ENCODE measurements at regions not wholly inside any gene's neighbourhood (a gene's known extent, or its start where the extent isn't known, plus 50 kb on each side); places are given as distances from the start of the nearest gene placed in this dataset.

- H3K4me3 ChIP-seq (ENCODE audit: extremely low read depth, insufficient read depth, low read length, poor library complexity, severe bottlenecking): no peak overlapping the region
- no peaks in the 10 kb centered on the region for H3K9me3 ChIP-seq (ENCODE audit: control insufficient read depth, low read length)
- H3K27ac ChIP-seq (ENCODE audit: low read depth, low read length, severe bottlenecking): no peak overlapping the region
- 87 to 91% methylated on average over 8 of the region's 8 CpGs for WGBS, 2 experiments (ENCODE audit: insufficient coverage in 2 of 2)
- peaks cover 14% of the 10 kb centered on the region for H3K4me1 ChIP-seq (ENCODE audit: control insufficient read depth, insufficient read depth, low read length, poor library complexity, severe bottlenecking)
- no peaks in the 10 kb centered on the region for H3K36me3 ChIP-seq (ENCODE audit: control insufficient read depth, insufficient read depth, low read length)
Observed at GRCh38 chr6:137793805-137794515, 73.1 kb upstream of the TNFAIP3 start.

DNA sequence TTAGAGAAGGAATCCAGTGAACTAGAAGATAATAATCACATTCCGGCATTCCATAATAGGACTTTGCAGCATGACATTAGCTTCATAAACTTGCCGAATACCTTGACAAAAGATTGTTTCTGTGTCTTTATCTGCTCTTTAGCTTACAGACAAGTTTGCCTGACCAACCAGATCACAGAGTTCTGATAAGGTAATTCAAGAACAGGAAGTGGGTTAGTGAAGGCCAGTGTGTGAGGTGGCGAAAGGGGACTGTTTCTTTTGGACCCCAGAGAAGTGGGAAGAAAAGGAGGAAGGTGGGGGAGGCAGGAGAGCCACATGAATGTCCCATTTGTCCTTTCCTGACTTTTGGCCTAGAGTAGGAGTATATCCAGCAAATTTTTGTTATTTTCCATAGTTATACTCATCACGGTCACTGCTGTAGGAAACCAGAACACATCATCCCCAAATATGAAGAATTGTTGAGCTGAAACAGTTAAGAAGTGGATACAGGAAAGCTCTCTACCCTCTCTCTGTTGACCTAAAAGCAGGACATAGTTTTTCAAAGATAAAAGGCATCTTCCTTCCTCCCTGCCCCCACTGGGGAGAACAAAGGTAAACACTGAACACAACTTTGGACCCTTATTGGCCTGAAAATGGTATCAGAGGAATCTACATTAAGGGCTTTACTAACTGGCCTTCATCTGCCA, 72.4 kb upstream of the TNFAIP3 start:
- Histone ChIP-seq H3K9me3 (ENCODE audit: control insufficient read depth, low read length) (no peaks in the 10 kb centered on the region), H3K4me1 (ENCODE audit: control insufficient read depth, insufficient read depth, low read length, poor library complexity, severe bottlenecking) (peaks cover 14% of the 10 kb centered on the region), H3K27ac (ENCODE audit: low read depth, low read length, severe bottlenecking) (peak overlapping the region; percentile 80), H3K4me3 (ENCODE audit: extremely low read depth, insufficient read depth, low read length, poor library complexity, severe bottlenecking) (no peak overlapping the region), H3K36me3 (ENCODE audit: control insufficient read depth, insufficient read depth, low read length) (no peaks in the 10 kb centered on the region)
- 83 to 92% methylated on average over 3 of the region's 4 CpGs for WGBS, 2 experiments (ENCODE audit: insufficient coverage in 2 of 2)

- no CpG with 5 or more reads among the region's 3 CpGs for WGBS, 2 experiments (ENCODE audit: insufficient coverage in 2 of 2)
- Histone ChIP-seq H3K9me3 (ENCODE audit: control insufficient read depth, low read length) (no peaks in the 10 kb centered on the region), H3K4me1 (ENCODE audit: control insufficient read depth, insufficient read depth, low read length, poor library complexity, severe bottlenecking) (peaks cover 14% of the 10 kb centered on the region), H3K36me3 (ENCODE audit: control insufficient read depth, insufficient read depth, low read length) (no peaks in the 10 kb centered on the region), H3K4me3 (ENCODE audit: extremely low read depth, insufficient read depth, low read length, poor library complexity, severe bottlenecking) (no peak overlapping the region), H3K27ac (ENCODE audit: low read depth, low read length, severe bottlenecking) (no peak overlapping the region)
Observed at GRCh38 chr6:137795501-137795900, 71.6 kb upstream of the TNFAIP3 start.

DNA sequence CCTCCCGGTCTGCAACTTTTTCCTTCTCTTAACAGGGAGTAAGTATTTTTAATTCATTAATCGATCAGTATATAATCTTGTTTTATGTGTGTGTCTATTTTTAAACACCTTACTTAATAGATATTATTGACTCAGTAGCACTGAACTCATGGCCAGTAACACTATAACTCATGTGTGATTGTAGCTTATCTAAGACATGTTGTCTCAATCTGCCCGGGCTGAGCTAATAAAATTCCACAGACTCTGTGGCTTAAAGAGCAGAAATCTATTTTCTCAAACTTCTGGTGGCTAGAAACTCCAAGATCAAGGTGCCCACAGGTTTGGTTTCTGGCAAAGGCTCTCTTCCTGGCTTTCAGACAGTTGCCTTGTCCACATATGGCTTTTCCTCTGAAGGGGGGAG, 68.8 kb upstream of the TNFAIP3 start:
- H3K27ac ChIP-seq (ENCODE audit: low read depth, low read length, severe bottlenecking): no peak overlapping the region
- no peak overlapping the region for H3K4me3 ChIP-seq (ENCODE audit: extremely low read depth, insufficient read depth, low read length, poor library complexity, severe bottlenecking)
- no peaks in the 10 kb centered on the region for H3K36me3 ChIP-seq (ENCODE audit: control insufficient read depth, insufficient read depth, low read length)
- H3K4me1 ChIP-seq (ENCODE audit: control insufficient read depth, insufficient read depth, low read length, poor library complexity, severe bottlenecking): peaks cover 14% of the 10 kb centered on the region
- WGBS, 2 experiments (ENCODE audit: insufficient coverage in 2 of 2): 80% methylated on average over 1 of the region's 3 CpGs; no CpG with 5 or more reads in 1 of the 2 experiments
- no peaks in the 10 kb centered on the region for H3K9me3 ChIP-seq (ENCODE audit: control insufficient read depth, low read length)

DNA sequence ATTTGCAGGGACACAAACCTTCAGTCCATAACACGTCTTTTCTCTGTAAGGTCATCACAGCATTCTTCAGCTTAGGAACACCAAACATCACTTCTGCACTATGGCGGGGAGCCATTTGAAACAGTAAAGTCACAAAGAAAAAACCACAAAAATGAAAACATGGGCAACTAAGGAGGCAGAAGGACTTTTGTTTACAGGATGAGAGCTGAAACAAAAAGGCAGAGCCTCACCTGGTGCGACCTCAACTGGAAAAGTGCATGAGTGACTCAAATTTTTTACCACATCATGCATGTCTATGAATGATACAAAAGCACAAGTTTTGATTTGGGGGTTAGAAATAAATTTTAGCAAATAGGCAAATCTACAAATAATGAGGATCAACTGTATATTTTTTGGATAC, 68.2 kb upstream of the TNFAIP3 start:
- Histone ChIP-seq H3K9me3 (ENCODE audit: control insufficient read depth, low read length) (no peaks in the 10 kb centered on the region), H3K4me3 (ENCODE audit: extremely low read depth, insufficient read depth, low read length, poor library complexity, severe bottlenecking) (no peak overlapping the region), H3K4me1 (ENCODE audit: control insufficient read depth, insufficient read depth, low read length, poor library complexity, severe bottlenecking) (peaks cover 14% of the 10 kb centered on the region), H3K36me3 (ENCODE audit: control insufficient read depth, insufficient read depth, low read length) (no peaks in the 10 kb centered on the region), H3K27ac (ENCODE audit: low read depth, low read length, severe bottlenecking) (no peak overlapping the region)
- WGBS, 2 experiments (ENCODE audit: insufficient coverage in 2 of 2): 81% methylated on average over 3 of the region's 3 CpGs; no CpG with 5 or more reads in 1 of the 2 experiments

GRCh38 chr6:137799950-137800568, 67.0 kb upstream of the TNFAIP3 start:
- no peak overlapping the region for H3K4me3 ChIP-seq (ENCODE audit: extremely low read depth, insufficient read depth, low read length, poor library complexity, severe bottlenecking)
- no peak overlapping the region for H3K27ac ChIP-seq (ENCODE audit: low read depth, low read length, severe bottlenecking)
- H3K9me3 ChIP-seq (ENCODE audit: control insufficient read depth, low read length): no peaks in the 10 kb centered on the region
- no peaks in the 10 kb centered on the region for H3K36me3 ChIP-seq (ENCODE audit: control insufficient read depth, insufficient read depth, low read length)
- 100% methylated on average over 1 of the region's 3 CpGs; no CpG with 5 or more reads in 1 of the 2 experiments for WGBS, 2 experiments (ENCODE audit: insufficient coverage in 2 of 2)
- peaks cover 2% of the 10 kb centered on the region for H3K4me1 ChIP-seq (ENCODE audit: control insufficient read depth, insufficient read depth, low read length, poor library complexity, severe bottlenecking)

DNA sequence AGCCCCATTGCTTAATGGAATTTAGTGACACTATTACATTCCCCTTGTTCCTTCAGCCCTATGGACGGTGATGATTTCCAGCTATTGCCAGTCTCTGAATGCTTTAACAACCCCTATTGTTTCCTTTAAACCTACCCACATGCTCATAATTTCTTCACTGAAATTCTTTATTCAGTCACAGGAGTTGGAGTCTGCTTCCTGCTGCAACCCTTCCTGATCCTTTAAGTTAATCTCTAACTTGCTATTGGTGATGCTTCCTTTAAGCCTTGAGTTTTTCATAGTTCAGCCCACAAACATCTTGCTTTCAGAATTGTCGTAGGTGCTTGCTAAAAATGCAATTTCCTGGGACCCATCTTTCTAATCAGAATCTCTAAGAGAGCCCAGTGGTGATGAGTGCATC, 66.3 kb upstream of the TNFAIP3 start:
- H3K9me3 ChIP-seq (ENCODE audit: control insufficient read depth, low read length): no peaks in the 10 kb centered on the region
- no peaks in the 10 kb centered on the region for H3K4me1 ChIP-seq (ENCODE audit: control insufficient read depth, insufficient read depth, low read length, poor library complexity, severe bottlenecking)
- no peaks in the 10 kb centered on the region for H3K36me3 ChIP-seq (ENCODE audit: control insufficient read depth, insufficient read depth, low read length)
- H3K27ac ChIP-seq (ENCODE audit: low read depth, low read length, severe bottlenecking): no peak overlapping the region
- no peak overlapping the region for H3K4me3 ChIP-seq (ENCODE audit: extremely low read depth, insufficient read depth, low read length, poor library complexity, severe bottlenecking)
- WGBS, 2 experiments (ENCODE audit: insufficient coverage in 2 of 2): 88 to 100% methylated on average over 2 of the region's 2 CpGs

DNA sequence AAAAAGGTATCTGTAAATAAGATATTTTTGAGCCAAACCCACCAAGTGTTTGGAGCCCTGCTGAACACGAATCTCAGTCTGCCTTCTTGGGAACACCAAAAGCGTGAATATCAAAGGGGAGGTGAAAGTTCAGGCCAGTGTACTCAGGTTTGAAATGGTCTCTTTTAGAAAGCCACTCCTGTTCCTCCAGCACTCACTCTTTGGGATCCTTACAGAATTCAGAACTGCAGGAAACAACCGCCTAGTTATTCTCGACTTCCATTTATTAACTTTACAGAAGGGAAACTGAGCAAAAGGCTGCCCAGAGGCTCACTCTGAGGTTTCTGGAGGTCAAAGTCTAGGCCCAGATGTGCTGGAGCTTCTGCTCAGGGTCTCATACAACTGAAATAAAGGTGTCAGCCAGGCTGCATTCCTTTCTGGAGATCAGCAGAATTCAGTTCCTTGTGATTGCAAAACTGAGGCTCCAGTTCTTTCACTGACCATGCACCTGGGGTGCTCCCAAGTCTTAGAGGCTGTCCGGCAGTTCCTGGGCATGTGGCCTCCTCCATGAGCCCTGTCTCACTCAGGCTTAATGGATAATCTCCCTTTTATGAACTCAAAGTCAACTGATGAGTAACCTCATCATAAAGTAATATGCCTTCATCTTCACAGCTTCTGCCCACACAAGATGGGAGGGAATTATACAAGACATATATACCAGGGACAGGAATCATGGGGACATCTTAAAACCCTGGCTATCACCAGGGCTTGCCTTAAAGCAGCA, 65.5 kb upstream of the TNFAIP3 start:
- H3K36me3 ChIP-seq (ENCODE audit: control insufficient read depth, insufficient read depth, low read length): no peaks in the 10 kb centered on the region
- 84 to 88% methylated on average over 4 to 5 of the region's 5 CpGs for WGBS, 2 experiments (ENCODE audit: insufficient coverage in 2 of 2)
- no peak overlapping the region for H3K4me3 ChIP-seq (ENCODE audit: extremely low read depth, insufficient read depth, low read length, poor library complexity, severe bottlenecking)
- H3K4me1 ChIP-seq (ENCODE audit: control insufficient read depth, insufficient read depth, low read length, poor library complexity, severe bottlenecking): no peaks in the 10 kb centered on the region
- no peaks in the 10 kb centered on the region for H3K9me3 ChIP-seq (ENCODE audit: control insufficient read depth, low read length)
- no peak overlapping the region for H3K27ac ChIP-seq (ENCODE audit: low read depth, low read length, severe bottlenecking)

- H3K9me3 ChIP-seq (ENCODE audit: control insufficient read depth, low read length): no peaks in the 10 kb centered on the region
- no peaks in the 10 kb centered on the region for H3K4me1 ChIP-seq (ENCODE audit: control insufficient read depth, insufficient read depth, low read length, poor library complexity, severe bottlenecking)
- H3K36me3 ChIP-seq (ENCODE audit: control insufficient read depth, insufficient read depth, low read length): no peaks in the 10 kb centered on the region
- H3K4me3 ChIP-seq (ENCODE audit: extremely low read depth, insufficient read depth, low read length, poor library complexity, severe bottlenecking): no peak overlapping the region
- no peak overlapping the region for H3K27ac ChIP-seq (ENCODE audit: low read depth, low read length, severe bottlenecking)
- 90 to 98% methylated on average over 3 to 7 of the region's 8 CpGs for WGBS, 2 experiments (ENCODE audit: insufficient coverage in 2 of 2)
Observed at GRCh38 chr6:137802408-137803182, 64.5 kb upstream of the TNFAIP3 start.

GRCh38 chr6:137804637-137805036, 62.4 kb upstream of the TNFAIP3 start:
- 83% methylated on average over 1 of the region's 2 CpGs; no CpG with 5 or more reads in 1 of the 2 experiments for WGBS, 2 experiments (ENCODE audit: insufficient coverage in 2 of 2)
- Histone ChIP-seq H3K9me3 (ENCODE audit: control insufficient read depth, low read length) (no peaks in the 10 kb centered on the region), H3K27ac (ENCODE audit: low read depth, low read length, severe bottlenecking) (no peak overlapping the region), H3K36me3 (ENCODE audit: control insufficient read depth, insufficient read depth, low read length) (no peaks in the 10 kb centered on the region), H3K4me1 (ENCODE audit: control insufficient read depth, insufficient read depth, low read length, poor library complexity, severe bottlenecking) (no peaks in the 10 kb centered on the region), H3K4me3 (ENCODE audit: extremely low read depth, insufficient read depth, low read length, poor library complexity, severe bottlenecking) (no peak overlapping the region)
